CD14-positive monocyte (primary cell): ENCODE measurements at regions not wholly inside any gene's neighbourhood (a gene's known extent, or its start where the extent isn't known, plus 50 kb on each side); places are given as distances from the start of the nearest gene placed in this dataset.

Experiments
- DNase-seq, 3 donors: peaks; one replicate each; pipeline ENCODE4 v3.0.0-alpha.2; 2011 to 2022
- H2AFZ ChIP-seq: 2 replicates; pipeline ENCODE4 v1.6.0; 2012; ENCODE audit warnings: mild to moderate bottlenecking, low read depth, low read length, inconsistent platforms; ENCODE audit not compliant: insufficient read depth, poor library complexity, severe bottlenecking
- H3K27ac ChIP-seq, 2 donors: 1 replicate in 1 of 2; 2 replicates in 1 of 2; pipeline ENCODE4 v1.5.1; 2012 to 2013; ENCODE audit warnings: low read length in 2 of 2, control low read depth in 1 of 2, inconsistent platforms in 1 of 2, low read depth in 1 of 2, mild to moderate bottlenecking in 1 of 2
- H3K27me3 ChIP-seq, 2 donors: one replicate each; pipeline versions ENCODE4 v1.6.0 to v1.6.1; 2011 to 2013; ENCODE audit warnings: low read length in 2 of 2; ENCODE audit not compliant: control insufficient read depth in 2 of 2, insufficient read depth in 2 of 2
- H3K36me3 ChIP-seq, 2 donors: replicated peaks in 1 of 2; 1 replicate in 1 of 2; 2 replicates in 1 of 2; pipeline versions ENCODE4 v1.5.1 to v1.6.1; 2012 to 2013; ENCODE audit warnings: low read length in 2 of 2, control low read depth in 1 of 2, inconsistent platforms in 1 of 2, mild to moderate bottlenecking in 1 of 2; ENCODE audit not compliant: insufficient read depth in 2 of 2, control insufficient read depth in 1 of 2
- H3K4me1 ChIP-seq, 2 donors: 1 replicate in 1 of 2; 2 replicates in 1 of 2; pipeline versions ENCODE4 v1.5.1 to v1.6.1; 2012 to 2013; ENCODE audit warnings: low read length in 2 of 2, control low read depth in 1 of 2, inconsistent platforms in 1 of 2, mild to moderate bottlenecking in 1 of 2, moderate library complexity in 1 of 2; ENCODE audit not compliant: insufficient read depth in 2 of 2, control insufficient read depth in 1 of 2
- H3K4me2 ChIP-seq: replicated peaks from 2 replicates; pipeline ENCODE3; 2012; ENCODE audit warnings: low read length, moderate library complexity, mild to moderate bottlenecking; ENCODE audit not compliant: poor library complexity, severe bottlenecking; ENCODE audit errors: extremely low read depth
- H3K4me3 ChIP-seq, 3 experiments: fragments of 200-600 bp in 1 of 3; sonication (generic) in 1 of 3; replicated peaks in 1 of 3; 1 replicate in 2 of 3; 2 replicates in 1 of 3; pipeline ENCODE4 v1.5.1; 2011 to 2013; ENCODE audit warnings: low read length in 3 of 3, mild to moderate bottlenecking in 3 of 3, control low read depth in 2 of 3, low read depth in 2 of 3, inconsistent platforms in 1 of 3, moderate library complexity in 1 of 3
- H3K79me2 ChIP-seq: 2 replicates; pipeline ENCODE4 v1.6.0; 2012; ENCODE audit warnings: mild to moderate bottlenecking, control low read depth, inconsistent platforms, low read length, moderate library complexity; ENCODE audit not compliant: insufficient read depth
- H3K9ac ChIP-seq: 2 replicates; pipeline ENCODE4 v1.6.0; 2017; ENCODE audit warnings: low read length, mild to moderate bottlenecking; ENCODE audit not compliant: insufficient read depth, poor library complexity, severe bottlenecking
- H3K9me3 ChIP-seq, 2 donors: replicated peaks in 1 of 2; 1 replicate in 1 of 2; 2 replicates in 1 of 2; pipeline versions ENCODE4 v1.5.1 to v1.6.1; 2012 to 2013; ENCODE audit warnings: low read length in 2 of 2, control low read depth in 1 of 2; ENCODE audit not compliant: control insufficient read depth in 1 of 2, insufficient read depth in 1 of 2
- H4K20me1 ChIP-seq: 2 replicates; pipeline ENCODE4 v1.6.0; 2012; ENCODE audit warnings: mild to moderate bottlenecking, low read length, control low read depth, moderate library complexity; ENCODE audit not compliant: insufficient read depth
- H3K27ac Mint-ChIP-seq, 7 donors: one replicate each; pipeline ENCODE4 v1.8.0; 2020; ENCODE audit warnings: mild to moderate bottlenecking in 7 of 7, mixed read lengths in 7 of 7, moderate library complexity in 6 of 7, inconsistent platforms in 2 of 7
- H3K27me3 Mint-ChIP-seq, 3 donors: one replicate each; pipeline ENCODE4 v1.8.0; 2021 to 2022; ENCODE audit warnings: low read depth in 3 of 3, mild to moderate bottlenecking in 3 of 3, mixed read lengths in 3 of 3, moderate library complexity in 3 of 3, inconsistent platforms in 1 of 3
- H3K36me3 Mint-ChIP-seq, 2 donors: one replicate each; pipeline ENCODE4 v1.8.0; 2020; ENCODE audit warnings: mixed read lengths in 2 of 2, inconsistent platforms in 1 of 2, mild to moderate bottlenecking in 1 of 2
- H3K4me1 Mint-ChIP-seq: one replicate; pipeline ENCODE4 v1.8.0; 2020; ENCODE audit warnings: mild to moderate bottlenecking, mixed read lengths
- H3K4me3 Mint-ChIP-seq, 2 donors: one replicate each; pipeline ENCODE4 v1.8.0; 2020; ENCODE audit warnings: mild to moderate bottlenecking in 2 of 2, mixed read lengths in 2 of 2, moderate library complexity in 1 of 2
- H3K9me3 Mint-ChIP-seq, 7 donors: one replicate each; pipeline ENCODE4 v1.8.0; 2020 to 2022; ENCODE audit warnings: mixed read lengths in 7 of 7, mild to moderate bottlenecking in 6 of 7, moderate library complexity in 6 of 7, inconsistent platforms in 2 of 7
- CTCF ChIP-seq: fragments of 200-600 bp; IDR thresholded peaks from one replicate; pipeline ENCODE4 v1.8.0; 2022; ENCODE audit warnings: antibody characterized with exemption, mild to moderate bottlenecking
- WGBS: methylation state at CpG from one replicate; pipeline ENCODE4 v1.1.5; 2013; ENCODE audit warnings: missing lambda C conversion rate; ENCODE audit not compliant: insufficient coverage; 5-methylcytosine and 5-hydroxymethylcytosine counted together
- intact Hi-C, 2 donors: fragments of 100-400 bp; cut with micrococcal nuclease; formaldehyde crosslinking; loops; one replicate each; pipeline versions ENCODE4 v1.15.0 to v1.15.1; 2023

- 88% methylated on average over 20 of the region's 22 CpGs for WGBS
- H3K9me3 ChIP-seq: no peaks in the 10 kb centered on the region
Measured at GRCh38 chr11:70521475-70522308, 123.4 kb downstream of the CTTN start.

GRCh38 chr11:70522309-70522592 lies 123.9 kb downstream of the CTTN start:
- H3K27ac Mint-ChIP-seq: no peak overlapping the region
- no peaks in the 10 kb centered on the region for H3K9me3 ChIP-seq
- no peak overlapping the region for H2AFZ ChIP-seq
- no peaks in the 10 kb centered on the region for H3K79me2 ChIP-seq
- H3K36me3 ChIP-seq: no peaks in the 10 kb centered on the region
- intact Hi-C loops: no loop called here
- peaks cover 0 to 2% of the 10 kb centered on the region in 2 donors for H3K27me3 ChIP-seq
- no peaks in the 10 kb centered on the region for H3K4me1 Mint-ChIP-seq
- no peak overlapping the region for H3K4me3 Mint-ChIP-seq
- peaks cover 0 to 2% (median 0%) of the 10 kb centered on the region in 7 donors for H3K9me3 Mint-ChIP-seq
- H3K4me1 ChIP-seq: no peaks in the 10 kb centered on the region
- H3K27ac ChIP-seq: no peak overlapping the region
- no peak for TF ChIP-seq CTCF
- DNase-seq: no peak
- 87% methylated on average over 5 of the region's 6 CpGs for WGBS
- H3K27me3 Mint-ChIP-seq: peaks cover 6 to 11% (median 10%) of the 10 kb centered on the region in 3 donors
- H4K20me1 ChIP-seq: no peaks in the 10 kb centered on the region
- no peaks in the 10 kb centered on the region for H3K36me3 Mint-ChIP-seq
- no peak overlapping the region for H3K4me2 ChIP-seq
- no peak overlapping the region for H3K9ac ChIP-seq
- no peak overlapping the region for H3K4me3 ChIP-seq

More at GRCh38 chr11:70521475-70522308, 123.4 kb downstream of the CTTN start:
- Histone ChIP-seq H3K79me2 (no peaks in the 10 kb centered on the region), H3K27ac (no peak overlapping the region), H3K27me3 (peaks cover 0 to 2% of the 10 kb centered on the region in 2 donors), H3K9ac (no peak overlapping the region), H2AFZ (no peak overlapping the region), H3K36me3 (no peaks in the 10 kb centered on the region), H3K4me2 (no peak overlapping the region), H3K4me1 (no peaks in the 10 kb centered on the region), H4K20me1 (no peaks in the 10 kb centered on the region), H3K4me3 (no peak overlapping the region)
- Mint-ChIP-seq H3K9me3 (no peaks in the 10 kb centered on the region), H3K27me3 (peaks cover 6 to 12% (median 11%) of the 10 kb centered on the region in 3 donors), H3K36me3 (no peaks in the 10 kb centered on the region), H3K4me3 (no peak overlapping the region), H3K4me1 (no peaks in the 10 kb centered on the region), H3K27ac (no peak overlapping the region)
- TF ChIP-seq CTCF: no peak
- no peak for DNase-seq
- intact Hi-C loops: no loop called here
